Testis (tissue), 2 donors: ENCODE measurements at regions not wholly inside any gene's neighbourhood (a gene's known extent, or its start where the extent isn't known, plus 50 kb on each side); places are given as distances from the start of the nearest gene placed in this dataset.
"Not testable (repeated sequence)": the region's sequence is repeated elsewhere in the genome, so short reads cannot be mapped to it uniquely, and the experiment has no call there.

Experiments
- DNase-seq: peaks from one replicate; pipeline ENCODE4 v3.0.0-alpha.2; 2019
- H3K27ac ChIP-seq, 2 donors: fragments of 200-600 bp; sonication (generic); one replicate each; pipeline ENCODE4 v1.5.1; 2019
- H3K27me3 ChIP-seq: fragments of 200-600 bp; sonication (generic); one replicate; pipeline ENCODE4 v1.5.1; 2019
- H3K36me3 ChIP-seq: fragments of 200-600 bp; sonication (generic); one replicate; pipeline ENCODE4 v1.5.1; 2017; ENCODE audit warnings: low read depth; ENCODE audit errors: missing control alignments
- H3K4me1 ChIP-seq: fragments of 200-600 bp; sonication (generic); one replicate; pipeline ENCODE4 v1.5.1; 2019
- H3K4me3 ChIP-seq, 2 donors: fragments of 200-600 bp; sonication (generic); one replicate each; pipeline ENCODE4 v1.5.1; 2017 to 2019
- H3K9me3 ChIP-seq: fragments of 200-600 bp; sonication (generic); one replicate; pipeline ENCODE4 v1.5.1; 2017
- CTCF ChIP-seq, 3 experiments: fragments of 450-650 bp in 2 of 3; fragments of 200-600 bp in 1 of 3; sonication (generic) in 1 of 3; IDR thresholded peaks; one replicate each; pipeline ENCODE4 v1.5.1; 2016 to 2019; ENCODE audit warnings: antibody characterized with exemption in 3 of 3, mild to moderate bottlenecking in 2 of 3, moderate library complexity in 1 of 3
- POLR2A ChIP-seq: fragments of 450-650 bp; IDR thresholded peaks from one replicate; pipeline ENCODE4 v1.6.1; 2017; ENCODE audit warnings: antibody characterized with exemption, mild to moderate bottlenecking, moderate library complexity
- WGBS, 2 donors: methylation state at CpG; one replicate each; pipeline ENCODE4 v1.1.5; 2018; 5-methylcytosine and 5-hydroxymethylcytosine counted together
- intact Hi-C: fragments of 100-400 bp; cut with DNase I; formaldehyde crosslinking; loops from one replicate; pipeline ENCODE4 v1.15.1; 2023; ENCODE audit warnings: low total_unique reads

- no peaks in the 10 kb centered on the region for H3K27me3 ChIP-seq
- no peaks in the 10 kb centered on the region for H3K9me3 ChIP-seq
- no peaks in the 10 kb centered on the region for H3K36me3 ChIP-seq
- intact Hi-C loops, result no loop called here
- 82 to 91% methylated on average over 2 of the region's 2 CpGs for WGBS, 2 donors
- no peak overlapping the region for H3K27ac ChIP-seq
- H3K4me1 ChIP-seq, result no peaks in the 10 kb centered on the region
- H3K4me3 ChIP-seq, result no peak overlapping the region
- TF ChIP-seq CTCF (IDR thresholded peaks at IDR 0.05), result no peak
- no peak for TF ChIP-seq POLR2A
- no peak for DNase-seq
Observed at GRCh38 chrX:138877746-138878145, 166.2 kb upstream of the FGF13 start.

- WGBS, 2 donors, result 90 to 93% methylated on average over 3 to 4 of the region's 4 CpGs
- no peaks in the 10 kb centered on the region for H3K27me3 ChIP-seq
Observed at GRCh38 chrX:138875472-138875871, 164.0 kb upstream of the FGF13 start.

GRCh38 chrX:138874271-138874935, 162.9 kb upstream of the FGF13 start:
- H3K36me3 ChIP-seq, result no peaks in the 10 kb centered on the region
- H3K27me3 ChIP-seq, result no peaks in the 10 kb centered on the region
- H3K4me1 ChIP-seq, result no peaks in the 10 kb centered on the region
- H3K27ac ChIP-seq, result no peak overlapping the region
- TF ChIP-seq POLR2A, result no peak
- TF ChIP-seq CTCF (IDR thresholded peaks at IDR 0.05), result no peak
- H3K9me3 ChIP-seq, result no peaks in the 10 kb centered on the region
- no peak overlapping the region for H3K4me3 ChIP-seq
- DNase-seq, result no peak
- 86 to 88% methylated on average over 5 of the region's 5 CpGs for WGBS, 2 donors
- intact Hi-C loops, result no loop called here

More at GRCh38 chrX:138875472-138875871, 164.0 kb upstream of the FGF13 start:
- Histone ChIP-seq H3K4me1 (no peaks in the 10 kb centered on the region), H3K36me3 (no peaks in the 10 kb centered on the region), H3K9me3 (no peaks in the 10 kb centered on the region), H3K4me3 (no peak overlapping the region), H3K27ac (no peak overlapping the region)
- intact Hi-C loops, result no loop called here
- DNase-seq, result no peak
- TF ChIP-seq CTCF (IDR thresholded peaks at IDR 0.05), result no peak

- intact Hi-C loops, H3K36me3 ChIP-seq, H3K9me3 ChIP-seq, H3K4me1 ChIP-seq, DNase-seq, H3K4me3 ChIP-seq, H3K27ac ChIP-seq, H3K27me3 ChIP-seq: not testable (repeated sequence)
- 83 to 98% methylated on average over 6 of the region's 6 CpGs for WGBS, 2 donors
Observed at GRCh38 chrX:138873640-138874039, 162.1 kb upstream of the FGF13 start.

GRCh38 chrX:138872537-138872936, 161.0 kb upstream of the FGF13 start:
- DNase-seq, result no peak
- TF ChIP-seq CTCF (IDR thresholded peaks at IDR 0.05) (no peak), POLR2A (no peak)
- no peaks in the 10 kb centered on the region for H3K4me1 ChIP-seq
- no peak overlapping the region for H3K4me3 ChIP-seq
- 88 to 91% methylated on average over 1 of the region's 1 CpG for WGBS, 2 donors
- no peaks in the 10 kb centered on the region for H3K9me3 ChIP-seq
- H3K27me3 ChIP-seq, result no peaks in the 10 kb centered on the region
- H3K36me3 ChIP-seq, result no peaks in the 10 kb centered on the region
- intact Hi-C loops, result no loop called here
- H3K27ac ChIP-seq, result no peak overlapping the region
